Peyer's patch (tissue), 4 donors: ENCODE measurements at regions not wholly inside any gene's neighbourhood (a gene's known extent, or its start where the extent isn't known, plus 50 kb on each side); places are given as distances from the start of the nearest gene placed in this dataset.

ENCODE experiments used
- CTCF ChIP-seq, 6 experiments: fragments of 450-650 bp in 4 of 6; fragments of 200-600 bp in 2 of 6; sonication (generic) in 1 of 6; IDR thresholded peaks; one replicate each; pipeline ENCODE4 v1.5.1; 2017 to 2019; ENCODE audit warnings: antibody characterized with exemption in 6 of 6, mild to moderate bottlenecking in 3 of 6, moderate library complexity in 1 of 6
- POLR2A ChIP-seq, 2 donors: fragments of 450-650 bp; IDR thresholded peaks; one replicate each; pipeline ENCODE4 v1.5.1; 2017; ENCODE audit warnings: antibody characterized with exemption in 2 of 2, mild to moderate bottlenecking in 2 of 2, moderate library complexity in 2 of 2

- TF ChIP-seq CTCF (IDR thresholded peaks at IDR 0.05) (no peak), POLR2A (IDR thresholded peaks at IDR 0.05) (no peak)
These were observed 134.4 kb upstream of the SPRY4 start for GRCh38 chr5:142459209-142459608.
